KMS-11 (cell line): ENCODE measurements at regions not wholly inside any gene's neighbourhood (a gene's known extent, or its start where the extent isn't known, plus 50 kb on each side); places are given as distances from the start of the nearest gene placed in this dataset.

Experiments
- H2AFZ ChIP-seq: fragments of 200-600 bp; sonication (generic); 2 replicates; pipeline ENCODE4 v1.6.1; 2016; ENCODE audit warnings: antibody characterized with exemption, mixed run types, low read depth
- H3K27ac ChIP-seq: fragments of 200-600 bp; sonication (generic); 2 replicates; pipeline ENCODE4 v1.6.1; 2016; ENCODE audit warnings: mild to moderate bottlenecking, mixed run types
- H3K27me3 ChIP-seq: fragments of 200-600 bp; sonication (generic); 2 replicates; pipeline ENCODE4 v1.6.1; 2017; ENCODE audit warnings: mild to moderate bottlenecking, low read depth, mixed run types, moderate library complexity; ENCODE audit not compliant: insufficient read depth
- H3K36me3 ChIP-seq: fragments of 200-600 bp; sonication (generic); 2 replicates; pipeline ENCODE4 v1.6.1; 2017; ENCODE audit warnings: mild to moderate bottlenecking, mixed run types; ENCODE audit not compliant: insufficient read depth
- H3K4me1 ChIP-seq: fragments of 200-600 bp; sonication (generic); 2 replicates; pipeline ENCODE4 v1.6.1; 2016; ENCODE audit warnings: mild to moderate bottlenecking, low read depth, mixed run types; ENCODE audit not compliant: poor library complexity, severe bottlenecking
- H3K4me2 ChIP-seq: fragments of 200-600 bp; sonication (generic); 2 replicates; pipeline ENCODE4 v1.7.0; 2016; ENCODE audit warnings: mild to moderate bottlenecking, mixed run types
- H3K4me3 ChIP-seq: fragments of 200-600 bp; sonication (generic); IDR thresholded peaks from 2 replicates; pipeline ENCODE4 v1.6.1; 2017; ENCODE audit warnings: low read depth, low read length, mixed read lengths; ENCODE audit not compliant: insufficient read depth
- H3K79me2 ChIP-seq: fragments of 200-600 bp; sonication (generic); 2 replicates; pipeline ENCODE4 v1.6.1; 2016; ENCODE audit warnings: low read depth, mixed run types; ENCODE audit not compliant: insufficient read depth
- H3K9ac ChIP-seq: fragments of 200-600 bp; sonication (generic); 2 replicates; pipeline ENCODE4 v1.6.1; 2016; ENCODE audit warnings: mild to moderate bottlenecking, mixed run types
- H4K20me1 ChIP-seq: fragments of 200-600 bp; sonication (generic); 2 replicates; pipeline ENCODE4 v1.6.1; 2016; ENCODE audit warnings: mild to moderate bottlenecking, mixed run types; ENCODE audit not compliant: insufficient read depth
- CTCF ChIP-seq: fragments of 200-600 bp; sonication (generic); conservative IDR thresholded peaks from 2 replicates; pipeline ENCODE4 v1.6.1; 2017; ENCODE audit warnings: low read depth, mild to moderate bottlenecking, antibody characterized with exemption, low read length, moderate library complexity, mixed read lengths

GRCh38 chr2:168392797-168393196 is 63.3 kb upstream of the CERS6 start:
- Histone ChIP-seq H3K4me2 (no peak overlapping the region), H3K27ac (no peak overlapping the region), H2AFZ (no peak overlapping the region), H3K4me3 (no peak overlapping the region), H3K36me3 (no peaks in the 10 kb centered on the region), H4K20me1 (no peaks in the 10 kb centered on the region), H3K9ac (no peak overlapping the region), H3K4me1 (no peaks in the 10 kb centered on the region), H3K27me3 (peaks cover 4% of the 10 kb centered on the region; the same call in 1 of the 2 replicates), H3K79me2 (no peaks in the 10 kb centered on the region)
- TF ChIP-seq CTCF = no peak

DNA sequence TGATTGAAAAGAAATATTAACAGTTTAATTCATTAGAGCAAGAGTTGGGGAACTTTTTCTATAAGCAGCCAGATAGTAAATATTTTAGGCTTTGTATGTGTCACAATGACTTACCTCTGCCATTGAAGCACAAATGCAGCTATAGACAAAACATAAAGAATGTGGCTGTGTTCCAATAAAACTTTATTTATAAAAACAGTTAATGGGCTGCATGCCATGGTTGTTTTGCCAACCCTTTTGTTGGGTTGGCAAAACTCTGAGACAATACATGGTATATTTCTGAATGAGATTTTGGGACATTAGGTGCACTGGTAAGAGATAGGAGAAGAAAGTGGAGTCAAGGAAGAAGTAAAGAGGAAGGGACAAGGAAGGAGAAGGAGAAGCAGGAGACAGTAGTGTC is 61.8 kb upstream of the CERS6 start:
- H3K9ac ChIP-seq = no peak overlapping the region
- H3K4me1 ChIP-seq = no peaks in the 10 kb centered on the region
- H3K27me3 ChIP-seq = peaks cover 4% of the 10 kb centered on the region; the same call in 1 of the 2 replicates
- H3K27ac ChIP-seq = no peak overlapping the region
- H3K4me3 ChIP-seq = no peak overlapping the region
- no peaks in the 10 kb centered on the region for H3K79me2 ChIP-seq
- H3K4me2 ChIP-seq = no peak overlapping the region
- no peaks in the 10 kb centered on the region for H4K20me1 ChIP-seq
- H3K36me3 ChIP-seq = no peaks in the 10 kb centered on the region
- no peak for TF ChIP-seq CTCF
- no peak overlapping the region for H2AFZ ChIP-seq

- TF ChIP-seq CTCF = no peak
- Histone ChIP-seq H3K4me2 (no peak overlapping the region), H3K36me3 (no peaks in the 10 kb centered on the region), H3K4me1 (no peaks in the 10 kb centered on the region), H2AFZ (no peak overlapping the region), H3K4me3 (no peak overlapping the region), H3K27ac (no peak overlapping the region), H3K27me3 (peaks cover 4% of the 10 kb centered on the region; the same call in 1 of the 2 replicates), H4K20me1 (no peaks in the 10 kb centered on the region), H3K79me2 (no peaks in the 10 kb centered on the region), H3K9ac (no peak overlapping the region)
These were observed 59.9 kb upstream of the CERS6 start for GRCh38 chr2:168396131-168396530.

GRCh38 chr2:168397629-168398028 is 58.4 kb upstream of the CERS6 start:
- no peaks in the 10 kb centered on the region for H3K4me1 ChIP-seq
- no peaks in the 10 kb centered on the region for H4K20me1 ChIP-seq
- H3K9ac ChIP-seq = no peak overlapping the region
- no peak overlapping the region for H3K4me3 ChIP-seq
- no peaks in the 10 kb centered on the region for H3K36me3 ChIP-seq
- H2AFZ ChIP-seq = no peak overlapping the region
- no peak overlapping the region for H3K27ac ChIP-seq
- TF ChIP-seq CTCF = no peak
- no peaks in the 10 kb centered on the region for H3K79me2 ChIP-seq
- no peak overlapping the region for H3K4me2 ChIP-seq
- H3K27me3 ChIP-seq = no peaks in the 10 kb centered on the region
